ENCODE measurements at regions not wholly inside any gene's neighbourhood (a gene's known extent, or its start where the extent isn't known, plus 50 kb on each side); places are given as distances from the start of the nearest gene placed in this dataset.

- no peak overlapping the region for H3K27ac ChIP-seq
- no peak for TF ChIP-seq CTCF (conservative IDR thresholded peaks at IDR 0.05)
- TF ChIP-seq ZFX (IDR thresholded peaks at IDR 0.05) = no peak
Observed at GRCh38 chr17:13996748-13997147, 72.6 kb upstream of the COX10 start.

- TF ChIP-seq ZFX (IDR thresholded peaks at IDR 0.05) = no peak
- no peak for TF ChIP-seq CTCF (conservative IDR thresholded peaks at IDR 0.05)
Observed at GRCh38 chr17:14004927-14005620, 64.2 kb upstream of the COX10 start.

GRCh38 chr17:14006249-14006942, 62.9 kb upstream of the COX10 start:
- H3K27ac ChIP-seq = no peak overlapping the region
- no peak for TF ChIP-seq ZFX (IDR thresholded peaks at IDR 0.05)
- TF ChIP-seq CTCF (conservative IDR thresholded peaks at IDR 0.05) = no peak

More at GRCh38 chr17:14004927-14005620, 64.2 kb upstream of the COX10 start:
- H3K27ac ChIP-seq = no peak overlapping the region

- no peak for TF ChIP-seq ZFX (IDR thresholded peaks at IDR 0.05)
- TF ChIP-seq CTCF (conservative IDR thresholded peaks at IDR 0.05) = no peak
- H3K27ac ChIP-seq = no peak overlapping the region
Observed at GRCh38 chr17:14007951-14008350, 61.4 kb upstream of the COX10 start.

GRCh38 chr17:14011036-14011692, 58.1 kb upstream of the COX10 start:
- H3K27ac ChIP-seq = no peak overlapping the region
- no peak for TF ChIP-seq ZFX (IDR thresholded peaks at IDR 0.05)
- TF ChIP-seq CTCF (conservative IDR thresholded peaks at IDR 0.05) = no peak

- TF ChIP-seq ZFX (IDR thresholded peaks at IDR 0.05) (no peak), CTCF (conservative IDR thresholded peaks at IDR 0.05) (no peak)
- H3K27ac ChIP-seq = no peak overlapping the region
Observed at GRCh38 chr17:14011740-14012405, 57.4 kb upstream of the COX10 start.

All from C4-2B (cell line).